DND-41 (cell line): ENCODE measurements at regions not wholly inside any gene's neighbourhood (a gene's known extent, or its start where the extent isn't known, plus 50 kb on each side); places are given as distances from the start of the nearest gene placed in this dataset.

Source experiments
- EZH2 ChIP-seq: IDR thresholded peaks from 3 replicates; pipeline ENCODE4 v1.6.1; 2012; ENCODE audit warnings: borderline replicate concordance, low read depth, mild to moderate bottlenecking, moderate library complexity, low read length, inconsistent platforms; ENCODE audit not compliant: severe bottlenecking
- TF ChIP-seq, protein P1 (sequence below): IDR thresholded peaks from 2 replicates; pipeline ENCODE4 v1.5.1; 2012; ENCODE audit warnings: borderline replicate concordance, low read length, moderate library complexity, mild to moderate bottlenecking; ENCODE audit not compliant: poor library complexity, severe bottlenecking; ENCODE audit errors: extremely low read depth

DNA sequence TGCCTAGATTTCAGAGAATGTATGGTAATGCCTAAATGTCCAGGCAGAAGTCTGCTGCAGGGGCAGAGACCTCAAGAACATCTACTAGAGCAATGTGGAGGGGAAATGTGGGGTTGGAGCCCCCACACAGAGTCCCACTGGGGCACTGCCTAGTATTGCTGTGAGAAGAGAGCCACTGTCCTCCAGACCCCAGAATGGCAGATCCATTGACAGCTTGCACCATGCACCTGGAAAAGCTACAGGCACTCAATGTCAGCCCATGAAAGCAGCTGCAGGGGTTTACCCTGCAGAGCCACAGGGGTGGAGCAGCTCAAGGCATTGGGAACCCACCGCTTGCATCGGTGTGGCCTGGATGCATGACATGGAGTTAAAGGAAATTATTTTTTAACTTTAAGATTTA is 314.1 kb downstream of the CYRIA start:
- no peak for TF ChIP-seq EZH2
- TF ChIP-seq, protein P1, sequence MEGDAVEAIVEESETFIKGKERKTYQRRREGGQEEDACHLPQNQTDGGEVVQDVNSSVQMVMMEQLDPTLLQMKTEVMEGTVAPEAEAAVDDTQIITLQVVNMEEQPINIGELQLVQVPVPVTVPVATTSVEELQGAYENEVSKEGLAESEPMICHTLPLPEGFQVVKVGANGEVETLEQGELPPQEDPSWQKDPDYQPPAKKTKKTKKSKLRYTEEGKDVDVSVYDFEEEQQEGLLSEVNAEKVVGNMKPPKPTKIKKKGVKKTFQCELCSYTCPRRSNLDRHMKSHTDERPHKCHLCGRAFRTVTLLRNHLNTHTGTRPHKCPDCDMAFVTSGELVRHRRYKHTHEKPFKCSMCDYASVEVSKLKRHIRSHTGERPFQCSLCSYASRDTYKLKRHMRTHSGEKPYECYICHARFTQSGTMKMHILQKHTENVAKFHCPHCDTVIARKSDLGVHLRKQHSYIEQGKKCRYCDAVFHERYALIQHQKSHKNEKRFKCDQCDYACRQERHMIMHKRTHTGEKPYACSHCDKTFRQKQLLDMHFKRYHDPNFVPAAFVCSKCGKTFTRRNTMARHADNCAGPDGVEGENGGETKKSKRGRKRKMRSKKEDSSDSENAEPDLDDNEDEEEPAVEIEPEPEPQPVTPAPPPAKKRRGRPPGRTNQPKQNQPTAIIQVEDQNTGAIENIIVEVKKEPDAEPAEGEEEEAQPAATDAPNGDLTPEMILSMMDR, result no peak
